GM18508 (cell line): ENCODE measurements at regions not wholly inside any gene's neighbourhood (a gene's known extent, or its start where the extent isn't known, plus 50 kb on each side); places are given as distances from the start of the nearest gene placed in this dataset.
"Not testable (repeated sequence)": the region's sequence is repeated elsewhere in the genome, so short reads cannot be mapped to it uniquely, and the experiment has no call there.

ENCODE experiments used
- ATAC-seq: cut with Tn5 transposase; IDR thresholded peaks from one replicate; pipeline ENCODE4 v1.9.1; 2021; ENCODE audit warnings: moderate number of reproducible peaks; ENCODE audit not compliant: insufficient read depth, unreplicated experiment

DNA sequence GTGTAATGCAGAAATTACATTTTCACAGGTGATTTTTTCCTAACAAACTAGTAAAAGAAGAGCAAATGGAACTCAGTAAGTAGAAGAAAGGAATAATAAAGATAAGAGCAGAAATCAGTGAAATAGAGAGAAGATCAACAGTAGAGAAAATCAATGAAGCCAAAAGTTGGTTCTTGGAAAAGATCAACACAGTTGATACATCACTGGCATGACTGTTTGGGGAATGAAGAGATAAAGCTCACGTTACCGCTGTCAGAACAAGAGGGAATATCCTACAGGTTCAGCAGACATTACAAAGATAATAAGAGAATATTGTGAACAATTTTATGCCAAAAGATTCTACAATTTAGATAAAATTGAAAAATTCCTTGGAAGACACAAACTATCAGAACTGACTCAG, 146.4 kb downstream of the ACTR3B start:
- ATAC-seq: no peak

- no peak for ATAC-seq
Observed at GRCh38 chr7:152907042-152907761, 147.7 kb downstream of the ACTR3B start.

- no peak for ATAC-seq
Observed at GRCh38 chr7:152909280-152909679, 149.7 kb downstream of the ACTR3B start.

GRCh38 chr7:152909683-152910544, 150.4 kb downstream of the ACTR3B start:
- no peak for ATAC-seq

DNA sequence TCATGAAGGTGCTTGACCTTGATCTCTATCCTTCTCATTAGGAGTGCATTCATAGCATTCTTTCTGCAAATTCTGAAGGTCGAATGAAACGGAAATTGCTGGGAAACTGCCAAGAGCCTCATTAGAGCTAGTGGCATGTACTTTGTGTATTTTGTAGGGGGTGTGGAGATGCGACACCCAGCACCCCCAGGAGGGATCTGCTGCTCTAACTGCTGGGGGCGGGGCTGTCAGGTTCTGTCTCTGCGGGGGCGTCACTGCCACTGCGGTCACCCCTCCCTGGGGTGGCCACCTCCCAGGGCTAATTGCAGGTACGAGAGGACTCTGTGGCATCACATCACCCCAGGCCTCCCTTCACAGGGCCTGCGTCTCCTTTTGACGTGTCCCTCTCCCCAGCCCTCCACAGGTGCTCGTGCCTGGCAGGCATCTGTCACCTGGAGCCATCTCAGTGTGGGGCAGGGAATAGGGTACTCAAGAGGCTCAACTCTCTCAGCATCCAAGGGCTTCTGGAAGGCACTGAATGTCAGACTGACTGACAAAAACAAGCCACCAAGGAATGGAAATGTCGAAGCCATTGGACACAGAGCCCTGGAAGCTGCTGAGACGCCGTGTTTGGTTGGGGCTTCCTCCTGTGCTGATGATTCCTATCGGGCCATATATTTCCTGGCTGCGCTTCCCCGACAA, 151.1 kb downstream of the ACTR3B start:
- ATAC-seq: no peak

DNA sequence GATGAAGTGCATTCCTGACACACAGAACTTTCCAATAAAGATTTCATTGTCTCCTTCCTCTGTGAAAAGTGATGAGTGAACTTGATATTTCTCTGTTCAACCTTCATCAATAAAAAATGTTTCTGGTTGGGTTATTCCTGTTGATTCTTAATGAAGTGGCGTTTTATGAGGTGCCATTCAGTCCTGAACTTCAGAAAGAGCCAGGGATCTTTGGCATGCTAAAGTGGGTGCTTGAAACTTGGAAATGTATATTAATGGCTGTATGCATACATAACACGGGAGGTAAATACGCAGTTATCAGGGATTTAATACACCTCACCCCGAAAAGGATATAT, 151.6 kb downstream of the ACTR3B start:
- ATAC-seq: no peak

DNA sequence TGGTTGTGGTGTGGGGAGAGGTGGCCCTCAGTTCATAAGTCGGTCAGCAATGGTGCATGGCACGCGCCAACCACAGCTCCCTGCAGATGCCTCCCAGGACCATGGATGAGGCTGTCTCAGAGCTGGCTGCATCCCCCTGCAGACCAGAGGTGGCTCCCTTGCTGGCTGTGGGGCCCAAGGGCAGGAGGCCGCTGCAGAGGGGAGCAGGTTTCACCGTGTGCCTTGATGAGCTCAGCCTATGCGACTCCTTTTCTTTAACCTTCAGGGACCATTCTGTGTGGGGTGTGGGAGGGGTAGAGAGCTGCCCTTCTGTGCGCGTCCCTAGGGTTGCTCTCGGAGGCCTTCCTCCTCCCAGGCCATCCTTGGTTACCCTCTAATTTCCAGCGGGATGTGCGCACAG, 152.4 kb downstream of the ACTR3B start:
- ATAC-seq: no peak

DNA sequence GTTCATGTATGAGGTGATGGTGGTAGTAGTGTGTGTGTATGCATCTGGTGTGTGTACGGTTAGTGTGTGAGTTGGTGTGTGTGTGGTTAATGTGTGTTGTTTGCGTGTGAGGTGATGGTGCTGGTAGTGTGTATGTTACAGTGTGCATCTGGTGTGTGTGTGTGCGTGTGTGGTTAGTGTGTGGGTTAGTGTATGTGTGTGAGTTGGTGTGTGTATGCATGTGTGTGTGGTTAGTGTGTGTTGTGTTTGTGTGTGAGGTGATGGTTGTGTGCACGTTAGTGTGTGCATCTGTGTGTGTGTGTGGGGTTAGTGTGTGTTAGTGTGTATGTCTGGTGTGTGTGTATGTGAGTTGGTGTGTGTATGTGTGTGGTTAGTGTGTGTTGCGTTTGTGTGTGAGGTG, 153.0 kb downstream of the ACTR3B start:
- no peak for ATAC-seq

DNA sequence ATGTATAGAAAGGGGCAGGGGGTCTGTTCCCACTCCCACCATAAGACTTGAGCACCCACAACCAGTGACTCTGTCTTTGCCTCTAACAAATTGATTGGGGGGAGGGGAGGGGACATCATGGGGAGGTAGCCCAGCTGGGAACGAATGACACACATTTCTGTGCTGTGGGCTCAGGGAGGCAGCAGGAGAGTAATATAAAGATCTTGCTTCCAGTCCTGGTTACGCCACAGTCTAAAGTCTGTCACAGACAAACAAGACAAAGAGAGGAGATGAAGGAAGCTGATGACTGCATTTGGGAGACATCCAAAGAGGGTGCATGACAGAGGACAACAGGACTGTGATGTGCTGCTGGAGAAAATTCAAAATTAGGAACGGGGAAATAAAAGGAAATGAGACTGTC, 153.9 kb downstream of the ACTR3B start:
- no peak for ATAC-seq

GRCh38 chr7:152914014-152914844, 154.7 kb downstream of the ACTR3B start:
- no peak for ATAC-seq

DNA sequence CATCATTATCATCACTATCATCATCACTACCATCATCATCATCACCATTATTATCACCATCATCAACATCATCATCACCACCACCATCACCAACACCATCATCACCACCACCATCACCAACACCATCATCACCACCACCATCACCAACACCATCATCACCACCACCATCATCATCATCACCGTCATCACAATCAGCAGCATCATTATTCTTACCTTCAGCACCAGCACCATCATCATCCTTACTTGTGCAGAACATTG, 155.2 kb downstream of the ACTR3B start:
- not testable (repeated sequence) for ATAC-seq

DNA sequence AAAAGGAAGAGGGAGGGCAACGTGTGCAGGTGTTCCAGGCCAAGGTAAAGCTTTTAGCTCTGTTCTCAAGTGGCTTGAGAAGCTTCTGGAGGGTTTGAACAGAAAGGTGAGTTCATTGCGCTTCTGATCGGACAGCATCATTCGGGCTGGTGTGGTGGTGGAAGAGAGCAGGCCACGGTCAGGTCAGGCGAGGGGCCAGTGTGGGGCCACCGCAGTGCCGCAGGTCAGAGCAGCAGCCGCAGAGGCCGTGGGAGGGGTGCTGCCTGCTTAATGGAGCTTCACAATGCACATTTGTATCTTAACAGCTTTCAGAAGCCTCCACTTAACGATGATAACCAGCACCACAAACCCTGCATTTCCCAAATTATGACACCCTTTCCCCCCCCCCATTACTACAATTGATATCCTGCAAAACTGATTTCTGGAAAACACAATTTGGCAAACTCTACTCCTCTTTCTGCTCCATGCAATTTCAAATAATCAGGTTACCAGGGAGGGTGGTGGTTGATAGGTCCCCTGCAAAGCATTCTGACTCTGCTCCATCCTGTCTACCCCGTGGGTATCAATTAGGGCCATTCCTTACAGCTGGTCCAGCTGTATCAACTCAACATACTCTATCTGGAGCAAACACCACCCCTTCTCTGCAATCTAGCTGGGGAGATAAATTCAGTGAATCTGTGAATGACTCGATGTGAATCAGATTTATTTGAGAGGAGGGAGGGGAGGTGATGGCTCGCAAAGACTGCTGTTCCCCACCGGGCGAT, 162.9 kb downstream of the ACTR3B start:
- ATAC-seq: no peak

DNA sequence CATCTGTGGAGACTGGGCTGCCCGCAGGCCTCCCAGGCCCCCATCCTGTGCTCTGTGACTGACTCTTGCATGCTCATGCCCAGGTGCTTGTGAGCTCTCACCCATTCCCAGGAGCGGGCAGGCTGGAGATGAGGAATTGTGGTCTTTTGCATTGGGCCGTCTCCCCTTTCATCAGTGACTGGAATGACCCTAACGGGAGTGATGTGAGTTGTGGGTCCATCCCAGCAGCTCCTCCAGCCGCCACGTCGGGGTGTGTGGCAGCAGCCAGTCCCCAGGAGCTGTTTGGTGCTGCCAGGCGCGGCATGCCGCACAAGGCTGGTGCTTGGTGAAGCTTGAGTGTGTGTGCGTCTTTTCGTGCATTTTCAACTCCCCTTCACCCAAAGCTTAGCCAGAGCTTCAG, 164.2 kb downstream of the ACTR3B start:
- ATAC-seq: no peak

DNA sequence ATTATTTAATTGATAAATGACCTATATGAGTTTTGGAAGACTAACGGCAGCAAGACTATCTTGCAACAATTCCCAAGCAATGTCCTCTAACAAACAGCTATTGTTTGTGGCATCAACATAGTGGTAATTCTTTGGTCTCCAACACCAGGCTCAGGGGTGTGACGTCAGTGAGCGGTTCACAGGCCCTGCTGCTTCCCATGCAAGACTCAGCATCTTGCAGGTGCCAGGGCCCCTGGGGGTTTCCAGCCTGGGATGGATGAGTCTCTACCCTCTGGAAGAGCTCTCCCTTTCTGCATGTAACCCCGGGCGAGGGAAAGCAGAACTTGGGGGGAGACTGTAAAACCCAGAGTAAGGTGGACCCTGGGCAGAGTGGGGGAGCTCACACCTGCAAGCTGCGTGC, 164.7 kb downstream of the ACTR3B start:
- ATAC-seq: no peak

DNA sequence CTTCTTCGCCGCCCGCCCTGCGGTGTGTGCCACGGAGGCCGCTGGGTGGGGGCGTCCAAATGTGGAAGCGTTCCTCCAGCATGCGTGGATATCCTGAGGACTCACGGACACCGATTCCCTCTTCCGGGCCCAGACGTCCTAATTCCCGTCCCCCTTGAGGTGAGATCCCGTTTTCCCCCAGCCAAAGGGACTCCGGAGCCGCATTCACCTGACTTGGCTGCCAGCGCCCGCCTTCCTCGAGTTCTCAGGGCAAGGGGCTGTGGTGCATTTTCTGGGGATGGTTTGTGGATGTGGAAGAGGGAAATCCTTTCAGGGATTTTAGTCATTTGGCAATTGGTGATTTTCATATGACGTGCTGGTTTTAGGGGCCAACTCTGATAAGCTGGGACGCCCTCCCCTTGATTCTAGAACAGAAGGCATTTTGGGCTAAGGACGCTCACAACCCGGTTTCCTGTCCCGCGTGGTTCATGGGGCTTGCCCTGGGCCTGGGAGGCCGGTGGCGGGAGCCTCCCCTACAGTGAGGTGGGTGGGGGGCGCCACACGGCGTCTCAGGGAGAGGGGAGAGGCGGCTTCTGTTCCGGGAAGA, 165.4 kb downstream of the ACTR3B start:
- ATAC-seq: no peak

- no peak for ATAC-seq
Observed at GRCh38 chr7:152925412-152926147, 166.0 kb downstream of the ACTR3B start.

DNA sequence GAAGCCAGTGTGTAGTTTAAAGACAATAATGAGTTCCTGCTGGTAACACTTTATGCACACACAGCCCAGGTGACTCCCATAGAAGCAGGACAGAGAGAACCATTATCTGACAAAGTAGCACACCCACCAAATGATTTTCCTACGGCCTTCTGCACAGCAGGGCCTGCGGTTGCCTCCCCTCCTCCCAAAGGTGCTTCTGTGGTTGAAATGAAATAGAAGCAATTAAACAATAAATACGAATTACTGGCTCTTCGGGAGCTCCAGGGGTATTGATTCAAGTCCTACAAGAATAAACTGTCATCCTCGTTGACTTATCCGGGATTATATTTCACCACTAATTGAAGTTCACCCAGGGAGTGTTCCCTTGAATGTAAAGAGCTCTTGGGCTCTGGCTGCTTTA, 172.1 kb downstream of the ACTR3B start:
- ATAC-seq: no peak

- no peak for ATAC-seq
Observed at GRCh38 chr7:152937282-152937681, 177.7 kb downstream of the ACTR3B start.

DNA sequence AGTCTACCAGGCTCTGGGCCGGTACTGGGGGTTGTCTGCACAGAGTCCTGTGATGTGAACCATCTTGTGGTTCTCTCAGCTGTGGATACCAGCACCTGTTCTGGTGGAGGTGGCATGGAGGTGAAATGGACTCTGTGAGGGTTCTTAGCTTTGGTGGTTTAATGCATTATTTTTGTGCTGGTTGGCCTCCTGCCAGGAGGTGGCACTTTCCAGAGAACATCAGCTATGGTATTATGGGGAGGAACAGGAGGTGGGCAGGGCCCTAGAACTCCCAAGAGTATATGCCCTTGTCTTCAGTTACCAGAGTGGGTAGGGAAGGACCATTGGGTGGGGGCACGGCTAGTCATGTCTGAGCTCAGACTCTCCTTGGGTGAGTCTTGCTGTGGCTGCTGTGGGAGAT, 187.1 kb downstream of the ACTR3B start:
- not testable (repeated sequence) for ATAC-seq
